GM13976 (cell line): ENCODE measurements at regions not wholly inside any gene's neighbourhood (a gene's known extent, or its start where the extent isn't known, plus 50 kb on each side); places are given as distances from the start of the nearest gene placed in this dataset.

Experiments
- DNase-seq: peaks from one replicate; pipeline ENCODE4 v3.0.0; 2012; ENCODE audit warnings: low spot score
- in situ Hi-C: fragments of 300-500 bp; cut with MboI; formaldehyde crosslinking; loops from one replicate; pipeline ENCODE4 v1.12.0; 2022; ENCODE audit warnings: low sequenced_read_pairs, mixed read lengths, inconsistent platforms; ENCODE audit not compliant: unreplicated experiment
- TF ChIP-seq, protein P1 (sequence below): IDR thresholded peaks from 2 replicates; pipeline ENCODE4 v1.5.1; 2012; ENCODE audit warnings: borderline replicate concordance, mild to moderate bottlenecking; ENCODE audit not compliant: insufficient read depth; ENCODE audit errors: extremely low read depth, missing control alignments, control extremely low read depth

DNA sequence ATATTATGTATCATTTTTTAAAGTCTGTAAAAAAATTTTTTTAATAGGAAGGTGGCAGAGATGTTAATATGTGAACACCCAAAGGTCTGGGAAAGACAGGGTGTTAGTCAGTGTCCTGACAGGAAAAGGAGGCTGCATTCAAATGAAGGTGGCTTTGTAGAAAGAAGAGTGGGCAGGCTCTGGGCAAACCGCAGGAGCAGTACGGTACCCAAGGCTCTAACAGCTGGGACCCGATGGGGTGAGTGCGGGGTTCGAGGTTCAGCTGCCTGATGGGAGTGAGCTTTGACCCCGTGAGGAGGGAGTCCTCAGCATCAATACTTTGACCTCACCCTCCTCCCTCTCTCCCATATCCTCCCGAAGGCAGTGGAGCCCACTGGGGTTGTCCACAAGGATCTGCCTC lies 142.5 kb downstream of the C11orf91 start:
- no peak for DNase-seq
- TF ChIP-seq, protein P1, sequence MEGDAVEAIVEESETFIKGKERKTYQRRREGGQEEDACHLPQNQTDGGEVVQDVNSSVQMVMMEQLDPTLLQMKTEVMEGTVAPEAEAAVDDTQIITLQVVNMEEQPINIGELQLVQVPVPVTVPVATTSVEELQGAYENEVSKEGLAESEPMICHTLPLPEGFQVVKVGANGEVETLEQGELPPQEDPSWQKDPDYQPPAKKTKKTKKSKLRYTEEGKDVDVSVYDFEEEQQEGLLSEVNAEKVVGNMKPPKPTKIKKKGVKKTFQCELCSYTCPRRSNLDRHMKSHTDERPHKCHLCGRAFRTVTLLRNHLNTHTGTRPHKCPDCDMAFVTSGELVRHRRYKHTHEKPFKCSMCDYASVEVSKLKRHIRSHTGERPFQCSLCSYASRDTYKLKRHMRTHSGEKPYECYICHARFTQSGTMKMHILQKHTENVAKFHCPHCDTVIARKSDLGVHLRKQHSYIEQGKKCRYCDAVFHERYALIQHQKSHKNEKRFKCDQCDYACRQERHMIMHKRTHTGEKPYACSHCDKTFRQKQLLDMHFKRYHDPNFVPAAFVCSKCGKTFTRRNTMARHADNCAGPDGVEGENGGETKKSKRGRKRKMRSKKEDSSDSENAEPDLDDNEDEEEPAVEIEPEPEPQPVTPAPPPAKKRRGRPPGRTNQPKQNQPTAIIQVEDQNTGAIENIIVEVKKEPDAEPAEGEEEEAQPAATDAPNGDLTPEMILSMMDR, result no peak
- in situ Hi-C loops, result no loop called here

- no peak for DNase-seq
- in situ Hi-C loops, result no loop called here
- TF ChIP-seq, protein P1, result no peak
Observed at GRCh38 chr11:33557201-33557600, 143.4 kb downstream of the C11orf91 start.

DNA sequence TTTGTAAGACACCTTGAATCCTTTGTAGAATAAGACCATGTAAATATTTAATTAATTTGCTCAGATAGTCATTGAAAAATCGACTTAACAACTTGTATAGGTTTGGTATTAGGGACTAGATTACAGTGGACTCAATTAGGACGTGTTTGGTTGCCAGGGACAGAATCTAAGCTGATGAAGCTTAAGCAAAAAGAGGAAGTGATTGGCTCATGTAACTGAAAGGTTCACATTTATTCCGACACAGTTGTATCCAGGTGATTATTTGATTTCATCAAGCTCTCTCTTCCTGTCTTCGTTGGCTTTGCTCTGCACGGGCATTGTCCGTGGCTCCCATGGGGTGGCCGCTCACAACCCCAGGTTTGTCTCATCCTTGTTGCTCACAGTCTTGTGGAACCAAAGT lies 146.4 kb downstream of the C11orf91 start:
- no peak for DNase-seq
- in situ Hi-C loops, result no loop called here
- TF ChIP-seq, protein P1, result no peak

GRCh38 chr11:33553486-33553885 lies 147.1 kb downstream of the C11orf91 start:
- TF ChIP-seq, protein P1, result no peak
- in situ Hi-C loops, result no loop called here
- no peak for DNase-seq

- no peak for DNase-seq
- in situ Hi-C loops, result no loop called here
- TF ChIP-seq, protein P1, result no peak
Observed at GRCh38 chr11:33552756-33553155, 147.9 kb downstream of the C11orf91 start.

DNA sequence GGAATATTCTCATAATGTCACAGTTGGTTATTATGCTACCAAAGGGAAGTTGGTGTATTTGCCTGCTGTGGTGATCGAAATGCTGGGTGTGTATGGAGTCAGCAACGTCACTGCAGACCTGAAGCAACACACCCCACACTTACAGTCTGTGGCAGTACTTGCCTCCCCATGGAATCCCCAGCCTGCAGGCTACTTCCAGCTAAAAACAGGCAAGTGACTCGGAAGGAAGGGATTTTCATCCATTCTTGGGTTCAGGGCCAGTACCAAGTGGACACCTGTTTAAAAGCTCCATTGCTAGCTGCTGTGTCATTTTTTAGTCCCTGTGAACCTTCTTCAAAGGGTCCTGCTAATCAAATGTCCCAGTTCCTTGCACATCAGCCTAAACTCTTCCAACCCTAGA lies 149.6 kb downstream of the C11orf91 start:
- in situ Hi-C loops, result no loop called here
- TF ChIP-seq, protein P1, result no peak
- DNase-seq, result no peak

DNA sequence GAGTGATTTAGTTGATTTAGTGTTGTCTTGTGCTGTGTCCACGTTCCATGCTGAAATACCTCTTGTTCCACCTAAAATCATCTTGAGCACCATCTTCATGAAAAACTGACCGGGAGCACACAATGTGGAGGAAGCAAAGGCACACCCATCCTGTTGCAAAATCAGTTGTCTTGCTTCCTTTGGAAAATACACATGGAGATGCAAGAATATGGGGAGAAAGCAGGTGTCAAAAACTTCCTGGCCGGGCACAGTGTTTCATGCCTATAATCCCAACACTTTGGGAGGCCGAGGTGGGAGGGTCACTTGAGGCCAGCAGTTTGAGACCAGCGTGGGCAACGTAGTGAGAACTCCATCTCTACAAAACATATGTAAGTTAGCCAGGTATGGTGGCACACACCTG lies 151.1 kb downstream of the C11orf91 start:
- TF ChIP-seq, protein P1, result no peak
- no peak for DNase-seq
- in situ Hi-C loops, result no loop called here
